ENCODE measurements at regions not wholly inside any gene's neighbourhood (a gene's known extent, or its start where the extent isn't known, plus 50 kb on each side); places are given as distances from the start of the nearest gene placed in this dataset.

DNA sequence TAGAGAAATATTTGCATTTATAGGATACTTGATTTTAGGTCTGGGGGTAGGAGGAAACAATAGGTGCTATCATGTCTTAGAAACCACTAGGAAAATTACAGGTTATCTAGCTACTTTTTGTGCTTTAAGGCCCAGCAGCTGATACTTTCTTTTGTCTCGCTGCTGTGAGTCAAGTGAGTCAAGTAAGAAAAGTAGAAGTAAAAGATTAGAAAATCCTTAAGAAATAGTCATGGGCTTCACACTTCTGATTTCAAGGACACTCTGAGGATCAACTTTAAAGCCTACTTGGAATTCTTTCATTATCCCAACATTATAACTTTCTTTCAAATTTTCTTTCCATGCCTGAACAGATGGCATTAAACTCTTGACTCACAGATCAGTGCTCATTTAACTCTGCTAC, 95.2 kb upstream of the RBMS3 start:
- intact Hi-C loops (cut with micrococcal nuclease): loop anchor here (2.0 to 10.0 kb wide), 2 partner anchors 159 to 841 kb away; partner anchors contain the start of genes AZI2 and ZCWPW2
- Mint-ChIP-seq H3K4me1 (ENCODE audit: low read depth) (peaks cover 30% of the 10 kb centered on the region), H3K9me3 (no peaks in the 10 kb centered on the region), H3K27ac (no peak overlapping the region), H3K27me3 (ENCODE audit: low read depth) (no peaks in the 10 kb centered on the region), H3K4me3 (ENCODE audit: low read depth) (no peak overlapping the region), H3K36me3 (ENCODE audit: low read depth) (no peaks in the 10 kb centered on the region)
- DNase-seq (ENCODE audit: low spot score): no peak

GRCh38 chr3:29186131-29186599, 94.7 kb upstream of the RBMS3 start:
- intact Hi-C loops (cut with micrococcal nuclease): loop anchor here (2.0 to 10.0 kb wide), 2 partner anchors 159 to 841 kb away; partner anchors contain the start of genes AZI2 and ZCWPW2

GRCh38 chr3:29186982-29187725, 93.7 kb upstream of the RBMS3 start:
- intact Hi-C loops (cut with micrococcal nuclease): loop anchor here (2.0 to 10.0 kb wide), 2 partner anchors 160 to 842 kb away; partner anchors contain the start of genes AZI2 and ZCWPW2
- peaks cover 30% of the 10 kb centered on the region for H3K4me1 Mint-ChIP-seq (ENCODE audit: low read depth)

More at GRCh38 chr3:29186131-29186599, 94.7 kb upstream of the RBMS3 start:
- Mint-ChIP-seq H3K27ac (no peak overlapping the region), H3K27me3 (ENCODE audit: low read depth) (no peaks in the 10 kb centered on the region), H3K9me3 (peaks cover 3% of the 10 kb centered on the region), H3K4me3 (ENCODE audit: low read depth) (no peak overlapping the region), H3K36me3 (ENCODE audit: low read depth) (no peaks in the 10 kb centered on the region), H3K4me1 (ENCODE audit: low read depth) (peaks cover 30% of the 10 kb centered on the region)
- no peak for DNase-seq (ENCODE audit: low spot score)

DNA sequence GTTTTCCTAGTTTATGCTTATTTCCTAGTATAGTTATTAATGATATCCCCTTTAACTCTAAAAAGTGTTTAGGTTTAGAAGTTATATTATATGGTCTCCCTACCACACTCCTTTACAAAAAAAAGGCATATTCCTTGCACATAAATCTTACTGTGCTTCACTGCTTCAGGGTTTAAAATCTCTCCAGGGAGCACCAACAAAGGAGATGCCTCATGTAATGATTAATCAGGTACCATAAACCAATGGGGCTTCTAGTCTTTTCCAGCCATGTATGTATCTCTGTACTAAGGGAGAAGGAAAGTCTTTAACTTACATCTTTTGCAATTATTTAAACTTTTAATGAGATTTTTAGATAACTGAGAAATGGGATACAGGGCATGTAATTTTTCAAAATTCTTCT, 91.5 kb upstream of the RBMS3 start:
- DNase-seq (ENCODE audit: low spot score): no peak
- no peaks in the 10 kb centered on the region for H3K36me3 Mint-ChIP-seq (ENCODE audit: low read depth)
- H3K27me3 Mint-ChIP-seq (ENCODE audit: low read depth): no peaks in the 10 kb centered on the region
- H3K27ac Mint-ChIP-seq: no peak overlapping the region
- H3K9me3 Mint-ChIP-seq: peaks cover 10% of the 10 kb centered on the region
- H3K4me3 Mint-ChIP-seq (ENCODE audit: low read depth): no peak overlapping the region
- intact Hi-C loops (cut with micrococcal nuclease): loop anchor here (10.0 kb wide), 1 partner anchor 845 kb away; the partner anchor contains the start of genes AZI2 and ZCWPW2
- peaks cover 19% of the 10 kb centered on the region for H3K4me1 Mint-ChIP-seq (ENCODE audit: low read depth)

More at GRCh38 chr3:29186982-29187725, 93.7 kb upstream of the RBMS3 start:
- H3K27ac Mint-ChIP-seq: peak overlapping the region; percentile 39
- no peak overlapping the region for H3K4me3 Mint-ChIP-seq (ENCODE audit: low read depth)
- no peaks in the 10 kb centered on the region for H3K27me3 Mint-ChIP-seq (ENCODE audit: low read depth)
- peaks cover 5% of the 10 kb centered on the region for H3K9me3 Mint-ChIP-seq
- DNase-seq (ENCODE audit: low spot score): no peak
- H3K36me3 Mint-ChIP-seq (ENCODE audit: low read depth): no peaks in the 10 kb centered on the region

DNA sequence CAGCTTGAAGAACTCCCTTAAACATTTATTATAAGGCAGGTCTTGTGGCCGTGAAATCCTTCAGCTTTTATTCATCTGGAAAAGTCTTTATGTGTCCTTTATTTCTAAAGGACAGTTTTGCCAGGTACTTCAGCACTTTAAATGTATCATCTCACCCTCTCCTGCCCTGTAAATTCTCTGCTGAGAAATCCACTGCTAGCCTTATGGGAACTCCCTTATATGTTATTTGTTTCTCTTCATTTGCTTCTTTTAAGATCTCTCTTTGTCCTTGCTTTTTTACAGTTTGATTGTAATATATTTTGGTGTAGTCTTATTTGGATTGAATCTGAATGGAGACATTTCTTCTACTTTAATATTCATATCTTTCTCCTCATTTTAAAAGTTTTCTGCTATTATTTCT, 86.7 kb upstream of the RBMS3 start:
- intact Hi-C loops (cut with micrococcal nuclease): no loop called here
- Mint-ChIP-seq H3K27ac (no peak overlapping the region), H3K27me3 (ENCODE audit: low read depth) (no peaks in the 10 kb centered on the region), H3K36me3 (ENCODE audit: low read depth) (no peaks in the 10 kb centered on the region), H3K4me3 (ENCODE audit: low read depth) (no peak overlapping the region), H3K4me1 (ENCODE audit: low read depth) (no peaks in the 10 kb centered on the region), H3K9me3 (peaks cover 21% of the 10 kb centered on the region)
- DNase-seq (ENCODE audit: low spot score): no peak

DNA sequence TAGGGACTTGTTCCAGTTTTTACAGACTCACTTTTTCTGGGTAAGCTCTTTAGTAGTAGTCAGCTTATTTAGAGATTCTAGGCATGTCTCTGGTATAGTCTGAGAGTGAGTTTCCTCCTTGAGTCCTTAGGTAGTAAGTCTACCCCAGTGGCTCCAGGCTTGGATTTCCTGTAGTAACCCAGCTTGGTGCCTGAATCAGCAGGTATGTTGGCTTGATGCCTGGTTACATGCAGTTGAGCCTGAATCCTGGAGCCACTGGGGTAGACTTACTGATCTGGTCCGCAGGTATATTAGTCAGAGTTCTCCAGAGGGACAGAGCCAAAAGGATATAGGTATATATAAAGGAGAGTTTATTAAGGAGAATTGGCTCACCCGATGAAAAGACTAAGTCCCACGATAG, 85.8 kb upstream of the RBMS3 start:
- no peaks in the 10 kb centered on the region for H3K4me1 Mint-ChIP-seq (ENCODE audit: low read depth)
- DNase-seq (ENCODE audit: low spot score): no peak
- H3K27me3 Mint-ChIP-seq (ENCODE audit: low read depth): no peaks in the 10 kb centered on the region
- intact Hi-C loops (cut with micrococcal nuclease): no loop called here
- no peaks in the 10 kb centered on the region for H3K36me3 Mint-ChIP-seq (ENCODE audit: low read depth)
- H3K9me3 Mint-ChIP-seq: peaks cover 21% of the 10 kb centered on the region
- H3K4me3 Mint-ChIP-seq (ENCODE audit: low read depth): no peak overlapping the region
- no peak overlapping the region for H3K27ac Mint-ChIP-seq

DNA sequence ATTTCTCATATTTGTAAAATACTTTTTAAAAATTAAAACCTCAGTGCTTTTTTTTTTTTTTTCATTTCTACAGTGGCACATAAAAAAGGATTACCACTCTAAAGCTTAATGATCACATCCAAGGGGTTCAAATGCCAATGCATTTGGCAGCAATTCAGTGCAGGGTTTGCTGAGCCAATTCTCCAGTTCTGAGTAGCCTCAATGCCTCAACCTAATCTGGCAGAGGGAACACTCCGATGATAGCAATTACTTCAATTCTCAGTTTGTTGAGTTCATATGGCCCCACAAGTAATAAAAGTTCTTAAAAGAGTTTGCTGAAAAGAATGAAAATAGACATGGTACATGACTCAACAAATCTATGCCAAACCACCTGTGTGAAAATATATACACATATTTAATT, 79.3 kb upstream of the RBMS3 start:
- no peak for DNase-seq (ENCODE audit: low spot score)
- Mint-ChIP-seq H3K27ac (no peak overlapping the region), H3K27me3 (ENCODE audit: low read depth) (no peaks in the 10 kb centered on the region), H3K4me1 (ENCODE audit: low read depth) (no peaks in the 10 kb centered on the region), H3K36me3 (ENCODE audit: low read depth) (no peaks in the 10 kb centered on the region), H3K9me3 (no peaks in the 10 kb centered on the region), H3K4me3 (ENCODE audit: low read depth) (no peak overlapping the region)
- intact Hi-C loops (cut with micrococcal nuclease): no loop called here

GRCh38 chr3:29202378-29202777, 78.5 kb upstream of the RBMS3 start:
- Mint-ChIP-seq H3K36me3 (ENCODE audit: low read depth) (no peaks in the 10 kb centered on the region), H3K27me3 (ENCODE audit: low read depth) (no peaks in the 10 kb centered on the region), H3K9me3 (no peaks in the 10 kb centered on the region), H3K4me1 (ENCODE audit: low read depth) (no peaks in the 10 kb centered on the region), H3K4me3 (ENCODE audit: low read depth) (no peak overlapping the region), H3K27ac (no peak overlapping the region)
- intact Hi-C loops (cut with micrococcal nuclease): no loop called here
- no peak for DNase-seq (ENCODE audit: low spot score)

DNA sequence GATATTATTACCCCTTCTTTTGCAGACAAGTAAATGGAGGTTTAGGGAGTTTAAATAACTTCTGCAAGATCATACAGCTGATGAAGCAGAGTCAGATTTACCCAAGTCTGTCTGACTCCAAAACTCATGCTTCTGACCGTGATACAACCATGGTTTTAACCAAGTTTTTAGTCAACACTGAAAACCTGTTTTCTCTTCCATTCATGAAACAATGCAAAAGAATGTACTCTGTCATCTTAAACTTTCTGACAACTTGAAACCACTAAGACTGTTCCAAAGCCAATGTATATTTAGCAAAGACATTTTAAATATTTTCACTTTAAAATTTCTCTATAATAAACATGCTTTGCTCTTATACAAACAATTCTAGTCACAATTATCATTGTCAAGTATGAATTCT, 77.0 kb upstream of the RBMS3 start:
- no peaks in the 10 kb centered on the region for H3K4me1 Mint-ChIP-seq (ENCODE audit: low read depth)
- H3K9me3 Mint-ChIP-seq: no peaks in the 10 kb centered on the region
- no peaks in the 10 kb centered on the region for H3K36me3 Mint-ChIP-seq (ENCODE audit: low read depth)
- H3K27ac Mint-ChIP-seq: no peak overlapping the region
- intact Hi-C loops (cut with micrococcal nuclease): no loop called here
- H3K27me3 Mint-ChIP-seq (ENCODE audit: low read depth): no peaks in the 10 kb centered on the region
- DNase-seq (ENCODE audit: low spot score): no peak
- no peak overlapping the region for H3K4me3 Mint-ChIP-seq (ENCODE audit: low read depth)

DNA sequence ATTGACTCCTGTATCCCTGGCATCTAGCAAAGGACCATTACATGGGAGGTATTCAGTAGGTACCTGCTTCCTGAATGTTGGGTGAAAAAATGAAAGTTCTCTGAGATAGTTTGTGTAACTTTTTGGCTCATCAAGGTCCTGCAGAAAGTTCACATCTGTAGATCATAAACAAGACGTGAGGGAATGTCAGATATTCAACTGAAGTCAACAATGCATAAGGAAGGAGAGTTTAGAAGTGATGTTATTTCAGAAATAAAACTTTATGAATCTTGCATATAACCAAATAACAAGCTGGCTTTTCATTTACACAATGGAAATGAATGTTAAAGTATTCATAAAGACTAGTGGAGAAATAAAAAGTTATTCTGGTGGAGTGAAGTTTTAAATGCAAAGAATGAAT, 73.4 kb upstream of the RBMS3 start:
- Mint-ChIP-seq H3K4me1 (ENCODE audit: low read depth) (no peaks in the 10 kb centered on the region), H3K27ac (no peak overlapping the region)
- intact Hi-C loops (cut with micrococcal nuclease): no loop called here

GRCh38 chr3:29212789-29213433, 68.0 kb upstream of the RBMS3 start:
- peaks cover 2% of the 10 kb centered on the region for H3K4me1 Mint-ChIP-seq (ENCODE audit: low read depth)
- intact Hi-C loops (cut with micrococcal nuclease): no loop called here
- H3K4me3 Mint-ChIP-seq (ENCODE audit: low read depth): no peak overlapping the region
- no peaks in the 10 kb centered on the region for H3K36me3 Mint-ChIP-seq (ENCODE audit: low read depth)
- no peak overlapping the region for H3K27ac Mint-ChIP-seq
- no peaks in the 10 kb centered on the region for H3K9me3 Mint-ChIP-seq
- no peak for DNase-seq (ENCODE audit: low spot score)
- H3K27me3 Mint-ChIP-seq (ENCODE audit: low read depth): no peaks in the 10 kb centered on the region

More for the DNA sequence above, 73.4 kb upstream of the RBMS3 start:
- Mint-ChIP-seq H3K27me3 (ENCODE audit: low read depth) (no peaks in the 10 kb centered on the region), H3K36me3 (ENCODE audit: low read depth) (no peaks in the 10 kb centered on the region), H3K9me3 (no peaks in the 10 kb centered on the region), H3K4me3 (ENCODE audit: low read depth) (no peak overlapping the region)
- no peak for DNase-seq (ENCODE audit: low spot score)

DNA sequence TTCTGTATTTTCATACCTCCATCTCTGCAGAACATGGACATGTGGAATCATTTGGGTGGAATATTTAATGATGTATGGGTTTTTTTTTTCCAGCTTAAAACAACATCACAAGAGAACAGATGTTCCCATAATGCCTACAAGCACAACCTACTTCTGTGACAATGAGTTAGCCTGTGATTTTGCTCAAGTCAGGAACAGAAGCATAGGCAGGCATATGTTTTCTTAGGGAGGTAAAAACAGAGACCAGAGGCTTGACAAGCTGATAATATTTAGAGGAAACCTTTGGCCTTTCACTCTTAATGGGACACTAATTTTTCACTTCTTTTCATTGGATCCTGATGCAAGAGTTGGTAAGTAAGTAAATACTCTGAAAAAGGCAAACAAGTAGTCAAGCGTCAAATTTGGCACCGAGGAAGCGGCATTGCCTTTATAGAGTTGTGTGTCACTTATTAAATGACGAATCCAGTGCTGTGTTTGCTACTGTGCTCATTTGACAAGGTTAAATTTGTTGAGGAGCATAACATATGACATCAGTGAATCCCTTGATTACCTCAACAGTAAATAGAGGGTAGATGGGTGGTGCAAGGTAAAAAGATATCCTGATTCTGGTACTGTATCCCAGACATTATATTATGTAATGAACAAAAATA, 66.7 kb upstream of the RBMS3 start:
- DNase-seq (ENCODE audit: low spot score): no peak
- Mint-ChIP-seq H3K4me3 (ENCODE audit: low read depth) (no peak overlapping the region), H3K9me3 (no peaks in the 10 kb centered on the region), H3K27me3 (ENCODE audit: low read depth) (no peaks in the 10 kb centered on the region), H3K4me1 (ENCODE audit: low read depth) (peaks cover 2% of the 10 kb centered on the region), H3K36me3 (ENCODE audit: low read depth) (no peaks in the 10 kb centered on the region), H3K27ac (no peak overlapping the region)
- intact Hi-C loops (cut with micrococcal nuclease): no loop called here

GRCh38 chr3:29215948-29216347, 64.9 kb upstream of the RBMS3 start:
- DNase-seq (ENCODE audit: low spot score): no peak
- intact Hi-C loops (cut with micrococcal nuclease): no loop called here
- Mint-ChIP-seq H3K27ac (no peak overlapping the region), H3K27me3 (ENCODE audit: low read depth) (no peaks in the 10 kb centered on the region), H3K36me3 (ENCODE audit: low read depth) (no peaks in the 10 kb centered on the region), H3K9me3 (no peaks in the 10 kb centered on the region), H3K4me3 (ENCODE audit: low read depth) (no peak overlapping the region), H3K4me1 (ENCODE audit: low read depth) (peaks cover 2% of the 10 kb centered on the region)

Data from activated T-helper 2 cell treated with anti-CD3 and anti-CD28 coated beads, Interferon-gamma antibody, Interleukin-2, Interleukin-4, amounts not matched to agents 10 μg/mL and 5 μg/mL and 100 μg/mL, durations not matched to agents 14 hours and 24 hours and 36 hours (primary cell).